ENCODE measurements at regions not wholly inside any gene's neighbourhood (a gene's known extent, or its start where the extent isn't known, plus 50 kb on each side); places are given as distances from the start of the nearest gene placed in this dataset.
"Not testable (repeated sequence)": the region's sequence is repeated elsewhere in the genome, so short reads cannot be mapped to it uniquely, and the experiment has no call there.

- no peak for DNase-seq
These were observed 56.4 kb upstream of the TNFAIP3 start for GRCh38 chr6:137810554-137811120.

DNA sequence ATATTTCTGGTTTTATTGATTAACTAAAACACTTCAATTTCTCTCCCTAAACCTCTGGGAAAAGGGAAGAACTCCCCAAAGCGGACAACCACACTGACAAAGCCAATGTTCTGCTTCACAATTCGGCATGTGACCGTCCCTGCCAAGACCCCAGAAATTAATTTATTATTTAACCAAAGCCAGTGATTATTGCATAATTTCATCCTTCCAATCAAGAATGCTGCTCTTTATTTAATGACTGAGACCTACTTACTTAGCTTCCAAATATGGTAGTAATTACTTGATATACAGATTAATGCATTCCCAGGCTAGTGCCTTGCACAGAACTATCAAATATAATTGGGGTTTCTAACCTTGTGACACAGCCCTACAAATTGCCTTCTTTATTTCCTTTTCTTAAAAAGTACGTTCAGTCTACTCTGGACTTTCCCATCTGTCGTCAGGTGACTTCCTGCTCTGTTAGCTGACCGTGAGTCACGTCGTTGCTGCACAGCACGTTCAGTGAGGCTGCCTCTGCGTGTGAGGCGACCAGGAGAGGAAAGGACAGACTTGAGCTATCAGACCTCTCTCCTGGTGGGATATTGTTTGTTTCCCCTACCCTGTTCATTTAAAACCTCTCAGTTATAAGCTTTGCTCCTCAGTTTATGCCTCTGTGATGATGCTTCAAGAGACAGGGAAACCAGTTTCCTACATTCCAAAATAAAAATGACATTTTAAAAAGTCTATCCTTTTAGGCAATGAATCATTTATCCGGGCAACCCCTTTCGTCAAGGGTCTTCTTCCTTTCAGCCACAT is 55.7 kb upstream of the TNFAIP3 start:
- peak; percentile 66 to 87 for DNase-seq

- DNase-seq = no peak
These were observed 55.0 kb upstream of the TNFAIP3 start for GRCh38 chr6:137811916-137812553.

DNA sequence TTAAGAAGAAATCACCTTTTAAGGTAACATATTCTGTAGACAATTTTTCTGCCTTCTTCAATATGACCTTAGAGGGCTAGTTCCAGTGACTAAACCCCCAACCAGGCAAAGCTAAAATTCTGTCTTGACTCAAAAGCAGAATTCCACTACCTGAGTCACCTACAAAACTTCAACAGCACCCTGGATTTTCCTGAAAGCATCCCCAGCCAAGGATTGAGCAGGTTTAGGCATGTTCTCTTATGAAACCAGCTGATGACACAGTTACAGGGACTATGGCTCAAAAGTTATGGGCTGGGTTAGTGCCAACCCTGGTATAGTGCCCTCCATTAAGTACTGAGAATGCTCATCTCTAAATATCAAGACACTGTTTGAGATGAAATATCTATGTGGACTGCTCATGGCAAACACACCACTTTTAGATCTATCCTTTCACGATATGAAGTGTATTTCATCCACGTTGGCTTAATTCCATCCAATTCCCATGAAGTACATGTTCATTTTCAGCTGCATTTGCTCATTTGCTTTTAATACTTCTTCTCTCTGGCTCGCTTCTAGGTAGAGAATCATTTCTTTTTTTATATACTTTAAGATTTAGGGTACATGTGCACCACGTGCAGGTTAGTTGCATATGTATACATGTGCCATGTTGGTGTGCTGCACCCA is 53.6 kb upstream of the TNFAIP3 start:
- DNase-seq = no peak

- not testable (repeated sequence) for DNase-seq
These were observed 53.0 kb upstream of the TNFAIP3 start for GRCh38 chr6:137814030-137814429.

- no peak for DNase-seq
These were observed 51.4 kb upstream of the TNFAIP3 start for GRCh38 chr6:137815692-137816091.

DNA sequence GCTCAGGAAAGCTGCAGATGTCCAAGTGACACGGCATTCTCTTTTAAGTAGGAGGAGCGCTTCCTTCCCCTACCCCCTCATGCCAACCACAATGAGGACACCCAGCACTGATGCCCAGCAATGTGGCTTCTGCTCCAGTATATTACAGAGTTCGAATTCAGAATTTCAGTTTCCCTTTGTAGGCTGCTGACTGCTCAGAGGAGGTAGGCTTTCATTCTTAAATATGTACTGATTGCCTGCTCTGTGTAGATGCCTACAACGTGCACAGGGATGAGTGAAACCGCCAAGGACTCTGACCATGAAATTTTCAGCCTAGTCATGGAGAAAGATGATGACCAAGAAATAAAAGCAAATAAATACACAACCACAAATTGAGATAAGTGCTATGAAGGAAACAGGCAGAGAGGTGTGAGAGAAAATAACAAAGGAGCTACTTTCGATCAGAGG is 50.9 kb upstream of the TNFAIP3 start:
- DNase-seq = no peak

DNA sequence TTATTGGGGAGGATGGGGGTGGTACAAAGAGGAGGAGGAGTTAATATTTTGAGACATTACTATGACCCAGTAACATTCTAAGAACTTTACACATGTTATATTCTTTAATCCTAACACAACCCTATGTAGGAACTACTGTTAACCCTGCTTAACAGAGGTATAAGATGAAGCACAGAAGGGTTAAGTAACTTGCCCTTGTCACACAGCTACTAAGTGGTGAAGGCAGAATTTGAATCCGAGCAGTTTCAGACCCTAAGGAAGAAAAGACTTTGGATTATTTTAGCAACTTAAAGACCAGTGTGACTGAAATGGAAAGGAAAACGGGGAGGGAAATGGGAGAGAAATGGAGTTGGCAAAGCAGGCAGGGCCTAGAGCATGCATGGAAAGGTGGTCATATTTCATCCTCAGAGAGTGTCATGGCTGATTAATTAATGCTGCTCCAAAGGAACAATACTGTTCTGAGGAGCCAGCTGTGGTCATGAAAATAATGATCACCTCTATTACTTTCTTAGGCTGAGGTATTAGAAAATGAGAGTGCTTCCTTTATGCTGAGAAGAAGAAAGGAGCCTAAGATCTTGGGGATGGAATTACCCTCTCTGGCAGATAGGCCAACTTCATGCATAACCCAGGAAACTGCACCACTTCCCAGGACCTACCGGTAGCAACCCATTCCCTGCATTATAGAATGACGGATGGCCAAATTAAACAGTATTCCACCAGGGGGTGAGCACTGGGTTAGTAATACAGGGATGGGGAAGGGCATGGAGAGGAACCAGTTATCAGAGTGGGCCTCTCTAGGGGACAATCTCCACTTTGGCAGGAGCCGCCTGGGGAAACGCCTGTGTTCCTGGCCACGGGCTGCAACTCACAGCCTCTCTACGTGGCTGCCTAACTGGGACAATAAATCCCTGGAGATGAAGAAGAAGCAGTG is 50.1 kb upstream of the TNFAIP3 start:
- DNase-seq = no peak
